GM12875 (cell line): ENCODE measurements at regions not wholly inside any gene's neighbourhood (a gene's known extent, or its start where the extent isn't known, plus 50 kb on each side); places are given as distances from the start of the nearest gene placed in this dataset.

ENCODE experiments used
- H3K4me3 ChIP-seq: one replicate; pipeline ENCODE4 v1.5.1; 2011; ENCODE audit warnings: low read depth, low read length, control low read depth
- CTCF ChIP-seq: IDR thresholded peaks from 2 replicates; pipeline ENCODE4 v1.5.1; 2011; ENCODE audit warnings: low read depth, mild to moderate bottlenecking, control low read depth, inconsistent platforms, low read length, moderate library complexity, borderline replicate concordance; ENCODE audit not compliant: insufficient read depth

DNA sequence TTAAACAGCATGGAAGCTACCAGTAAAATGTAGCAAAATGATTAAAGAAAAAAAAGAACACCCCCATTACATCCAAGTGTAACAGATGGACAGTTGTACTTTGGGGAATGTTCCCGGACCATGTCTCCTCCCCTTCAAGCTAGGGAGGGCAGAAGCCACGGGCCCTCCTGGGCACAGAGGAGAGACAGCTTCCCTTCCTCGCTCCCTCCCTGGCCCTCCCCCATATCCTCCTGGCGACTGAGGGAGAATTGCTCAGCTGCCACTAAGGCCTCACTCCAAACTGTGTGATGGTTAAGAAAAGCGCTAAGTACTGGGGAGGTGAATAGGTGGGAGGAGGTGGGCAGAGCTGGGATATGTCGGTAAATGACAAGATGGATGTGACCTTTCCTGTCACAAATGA is 358.0 kb downstream of the HRH4 start:
- H3K4me3 ChIP-seq = no peak overlapping the region

GRCh38 chr18:24819141-24819890 is 358.9 kb downstream of the HRH4 start:
- no peak overlapping the region for H3K4me3 ChIP-seq
- no peak for TF ChIP-seq CTCF

More for the DNA sequence above, 358.0 kb downstream of the HRH4 start:
- no peak for TF ChIP-seq CTCF

GRCh38 chr18:24825397-24825796 is 365.0 kb downstream of the HRH4 start:
- no peak for TF ChIP-seq CTCF
- H3K4me3 ChIP-seq = no peak overlapping the region

DNA sequence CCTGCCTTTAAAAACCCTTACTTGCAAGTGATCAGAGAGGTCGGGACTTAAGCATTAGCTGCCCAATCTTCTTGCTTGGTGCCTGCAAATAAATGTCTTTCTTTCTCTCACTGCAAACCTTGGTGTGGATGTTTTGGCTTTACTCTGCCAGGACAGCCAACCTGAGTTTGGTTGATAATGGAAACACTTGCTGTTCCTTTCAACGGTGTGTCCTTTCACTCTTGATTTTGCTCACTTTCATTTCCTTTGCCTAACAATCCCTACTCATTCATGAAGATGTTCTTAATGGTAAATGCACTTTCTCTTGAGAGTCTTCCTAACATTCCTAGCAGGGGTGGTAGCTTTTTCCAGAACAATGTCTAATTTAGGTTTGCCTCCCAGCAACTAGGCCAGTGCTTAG is 366.2 kb downstream of the HRH4 start:
- no peak overlapping the region for H3K4me3 ChIP-seq
- TF ChIP-seq CTCF = no peak

DNA sequence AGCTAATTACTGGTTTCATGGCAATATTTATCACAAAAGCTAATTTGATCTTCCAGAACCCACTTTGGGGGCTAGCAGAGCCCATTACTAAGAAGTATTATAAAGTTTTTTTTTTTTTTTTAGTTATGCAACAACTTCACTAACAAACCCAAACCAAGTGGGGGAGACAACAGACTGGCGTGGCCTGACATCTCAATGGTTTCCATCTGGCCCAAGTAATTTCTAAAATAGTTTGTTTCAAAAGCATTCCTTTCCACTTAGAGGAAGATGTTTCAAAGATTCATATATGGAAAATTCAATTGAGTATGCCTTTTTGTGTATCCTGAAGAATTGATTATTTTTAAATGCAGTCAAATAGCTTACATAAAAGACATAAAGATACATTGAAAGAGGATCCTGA is 367.1 kb downstream of the HRH4 start:
- TF ChIP-seq CTCF = no peak
- no peak overlapping the region for H3K4me3 ChIP-seq

GRCh38 chr18:24831081-24831480 is 370.6 kb downstream of the HRH4 start:
- no peak for TF ChIP-seq CTCF
- no peak overlapping the region for H3K4me3 ChIP-seq
